Mucosa of descending colon (tissue), 3 donors: ENCODE measurements at regions not wholly inside any gene's neighbourhood (a gene's known extent, or its start where the extent isn't known, plus 50 kb on each side); places are given as distances from the start of the nearest gene placed in this dataset.

Experiments
- ATAC-seq: fragments of 200-7000 bp; cut with Tn5 transposase; one replicate; pipeline ENCODE4 v1.9.1; 2020; ENCODE audit warnings: mild to moderate bottlenecking, moderate library complexity
- DNase-seq, 3 donors: peaks; one replicate each; pipeline ENCODE4 v3.0.0-alpha.2; 2020
- H3K36me3 ChIP-seq: fragments of 200-600 bp; one replicate; pipeline ENCODE4 v1.8.0; 2021; ENCODE audit warnings: low read depth, mild to moderate bottlenecking
- H3K4me1 ChIP-seq: fragments of 200-600 bp; one replicate; pipeline ENCODE4 v1.8.0; 2021; ENCODE audit warnings: low read depth, mild to moderate bottlenecking
- H3K4me3 ChIP-seq: fragments of 200-600 bp; one replicate; pipeline ENCODE4 v1.8.0; 2021; ENCODE audit warnings: mild to moderate bottlenecking
- H3K9me3 ChIP-seq: fragments of 200-600 bp; one replicate; pipeline ENCODE4 v1.8.0; 2021; ENCODE audit warnings: mild to moderate bottlenecking
- CTCF ChIP-seq: fragments of 200-600 bp; IDR thresholded peaks from one replicate; pipeline ENCODE4 v1.8.0; 2022; ENCODE audit warnings: antibody characterized with exemption, mild to moderate bottlenecking
- intact Hi-C, 2 donors: fragments of 100-400 bp; cut with DNase I in 1 of 2; cut with micrococcal nuclease in 1 of 2; formaldehyde crosslinking; loops; one replicate each; pipeline versions ENCODE4 v1.11.0 to v1.11.1; 2022; cut with DNase I, micrococcal nuclease
- donor health status: DM: no; HTN: no; CAD: no; lungs with moderate emphysema.
- donor health status: DM: no; HTN: no; CAD: no.
- donor health status: DM: no; HTN: yes; CAD: no.

GRCh38 chr13:54004026-54004699, 975.5 kb downstream of the OLFM4 start:
- peaks cover 24% of the 10 kb centered on the region for H3K9me3 ChIP-seq
- no peak for TF ChIP-seq CTCF
- no peak overlapping the region for H3K4me3 ChIP-seq
- no peaks in the 10 kb centered on the region for H3K36me3 ChIP-seq
- ATAC-seq (no peak), DNase-seq (no peak)
- no peaks in the 10 kb centered on the region for H3K4me1 ChIP-seq
- intact Hi-C loops, result no loop called here

DNA sequence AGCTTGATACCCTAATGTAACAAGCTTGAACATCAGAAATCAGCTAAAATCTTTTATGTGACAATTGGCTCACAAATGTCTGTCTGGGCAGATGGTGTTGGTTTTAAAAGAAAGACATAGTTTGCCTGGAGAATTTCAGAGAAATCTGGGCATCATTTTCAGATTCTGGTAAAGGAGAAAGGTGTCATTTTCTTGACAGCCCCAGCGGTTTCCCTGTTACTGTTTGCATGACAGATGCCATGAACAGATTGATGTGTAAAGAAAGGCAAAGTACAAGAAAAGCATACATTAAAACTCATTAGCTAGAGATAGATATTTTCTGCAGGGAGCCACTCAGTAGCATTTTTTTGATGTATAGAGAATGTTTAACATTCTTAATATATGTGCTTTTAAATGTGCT, 987.9 kb downstream of the OLFM4 start:
- no peak for ATAC-seq
- no peaks in the 10 kb centered on the region for H3K36me3 ChIP-seq
- intact Hi-C loops, result no loop called here

GRCh38 chr13:54018485-54018884, 989.9 kb downstream of the OLFM4 start:
- Histone ChIP-seq H3K4me3 (no peak overlapping the region), H3K9me3 (peaks cover 22% of the 10 kb centered on the region), H3K36me3 (no peaks in the 10 kb centered on the region), H3K4me1 (no peaks in the 10 kb centered on the region)
- TF ChIP-seq CTCF, result no peak
- ATAC-seq, result no peak
- DNase-seq, result no peak
- intact Hi-C loops, result no loop called here

More for the DNA sequence above, 987.9 kb downstream of the OLFM4 start:
- TF ChIP-seq CTCF, result no peak
- no peak for DNase-seq
- Histone ChIP-seq H3K4me3 (no peak overlapping the region), H3K9me3 (peaks cover 5% of the 10 kb centered on the region), H3K4me1 (no peaks in the 10 kb centered on the region)

GRCh38 chr13:54029226-54029625, 1000.6 kb downstream of the OLFM4 start:
- no peak for ATAC-seq

DNA sequence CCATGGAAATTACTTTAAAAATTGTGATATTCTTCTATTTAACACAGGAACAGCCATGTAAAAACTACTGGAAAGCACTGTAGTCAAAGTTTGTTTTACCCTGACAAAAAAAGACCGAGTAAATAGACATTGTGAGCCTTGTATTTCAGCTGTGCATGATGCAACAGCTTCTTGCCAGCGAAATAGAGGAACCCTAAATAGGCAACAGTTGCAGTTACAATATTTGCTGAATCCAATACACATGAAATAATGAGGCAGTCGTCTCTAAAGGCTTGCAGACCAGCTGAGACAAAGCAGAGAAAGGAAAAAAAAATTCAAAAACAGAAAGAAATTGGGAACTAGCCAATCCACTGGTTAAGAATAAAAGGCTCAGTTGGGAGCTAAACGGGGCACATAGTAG, 1001.1 kb downstream of the OLFM4 start:
- no peak for TF ChIP-seq CTCF
- H3K36me3 ChIP-seq, result no peaks in the 10 kb centered on the region
- ATAC-seq (no peak), DNase-seq (no peak)
- peaks cover 44% of the 10 kb centered on the region for H3K9me3 ChIP-seq
- H3K4me3 ChIP-seq, result no peak overlapping the region
- intact Hi-C loops, result no loop called here
- H3K4me1 ChIP-seq, result no peaks in the 10 kb centered on the region

More at GRCh38 chr13:54029226-54029625, 1000.6 kb downstream of the OLFM4 start:
- H3K4me1 ChIP-seq, result no peaks in the 10 kb centered on the region
- intact Hi-C loops, result no loop called here
- DNase-seq, result no peak
- no peak overlapping the region for H3K4me3 ChIP-seq
- TF ChIP-seq CTCF, result no peak
- H3K9me3 ChIP-seq, result peaks cover 47% of the 10 kb centered on the region
- no peaks in the 10 kb centered on the region for H3K36me3 ChIP-seq
